Lower leg skin (tissue), 3 donors: ENCODE measurements at regions not wholly inside any gene's neighbourhood (a gene's known extent, or its start where the extent isn't known, plus 50 kb on each side); places are given as distances from the start of the nearest gene placed in this dataset.
"Not testable (repeated sequence)": the region's sequence is repeated elsewhere in the genome, so short reads cannot be mapped to it uniquely, and the experiment has no call there.

Experiments
- CTCF ChIP-seq, 3 donors: fragments of 450-650 bp; IDR thresholded peaks; one replicate each; pipeline ENCODE4 v1.5.1; 2016; ENCODE audit warnings: antibody characterized with exemption in 3 of 3, mild to moderate bottlenecking in 3 of 3, moderate library complexity in 2 of 3
- POLR2A ChIP-seq, 2 donors: fragments of 450-650 bp; IDR thresholded peaks; one replicate each; pipeline ENCODE4 v1.6.1; 2016 to 2017; ENCODE audit warnings: antibody characterized with exemption in 2 of 2, mild to moderate bottlenecking in 1 of 2, moderate library complexity in 1 of 2

- not testable (repeated sequence) for TF ChIP-seq CTCF, POLR2A (IDR thresholded peaks at IDR 0.05)
Measured at GRCh38 chr9:65389216-65389615, 104.2 kb upstream of the FOXD4L5 start.
